Trophoblast cell (in vitro differentiated cells and primary cell): ENCODE measurements at regions not wholly inside any gene's neighbourhood (a gene's known extent, or its start where the extent isn't known, plus 50 kb on each side); places are given as distances from the start of the nearest gene placed in this dataset.

Experiments used
- DNase-seq, 2 donors: peaks; one replicate each; pipeline ENCODE4 v3.0.0-alpha.2; 2016
- H2AFZ ChIP-seq: 2 replicates; pipeline ENCODE4 v1.6.1; 2013; ENCODE audit warnings: low read length, moderate library complexity, mild to moderate bottlenecking; ENCODE audit not compliant: insufficient read depth, poor library complexity
- H2AK5ac ChIP-seq: 2 replicates; pipeline ENCODE4 v1.6.1; 2013; ENCODE audit warnings: mild to moderate bottlenecking, low read length
- H2BK120ac ChIP-seq: 2 replicates; pipeline ENCODE4 v1.6.1; 2013; ENCODE audit warnings: low read length, mild to moderate bottlenecking, moderate library complexity; ENCODE audit not compliant: insufficient read depth, poor library complexity
- H2BK12ac ChIP-seq: 2 replicates; pipeline ENCODE4 v1.6.1; 2013; ENCODE audit warnings: mild to moderate bottlenecking, low read length, moderate library complexity
- H2BK5ac ChIP-seq: 2 replicates; pipeline ENCODE4 v1.6.1; 2013; ENCODE audit warnings: low read length, low read depth, moderate library complexity, mild to moderate bottlenecking; ENCODE audit not compliant: poor library complexity
- H3K14ac ChIP-seq: 2 replicates; pipeline ENCODE4 v1.6.1; 2013; ENCODE audit warnings: mild to moderate bottlenecking, low read length
- H3K18ac ChIP-seq: 2 replicates; pipeline ENCODE4 v1.6.1; 2013; ENCODE audit warnings: mild to moderate bottlenecking, low read length
- H3K23ac ChIP-seq: 2 replicates; pipeline ENCODE4 v1.6.1; 2013; ENCODE audit warnings: low read length
- H3K27ac ChIP-seq: 2 replicates; pipeline ENCODE4 v1.5.1; 2013; ENCODE audit warnings: low read depth, mild to moderate bottlenecking, inconsistent platforms, low read length, moderate library complexity
- H3K27me3 ChIP-seq: 2 replicates; pipeline ENCODE4 v1.6.1; 2013; ENCODE audit warnings: inconsistent platforms, mild to moderate bottlenecking, low read length, moderate library complexity; ENCODE audit not compliant: insufficient read depth
- H3K36me3 ChIP-seq, 2 experiments: 1 replicate in 1 of 2; 2 replicates in 1 of 2; pipeline ENCODE4 v1.6.1; 2013; ENCODE audit warnings: low read length in 2 of 2, mild to moderate bottlenecking in 2 of 2, moderate library complexity in 1 of 2; ENCODE audit not compliant: insufficient read depth in 2 of 2, control insufficient read depth in 1 of 2
- H3K4ac ChIP-seq: 2 replicates; pipeline ENCODE4 v1.6.1; 2013; ENCODE audit warnings: low read depth, mild to moderate bottlenecking, low read length, moderate library complexity
- H3K4me1 ChIP-seq, 2 experiments: 1 replicate in 1 of 2; 2 replicates in 1 of 2; pipeline ENCODE4 v1.6.1; 2013; ENCODE audit warnings: low read length in 2 of 2, mild to moderate bottlenecking in 2 of 2, moderate library complexity in 1 of 2; ENCODE audit not compliant: insufficient read depth in 2 of 2, control insufficient read depth in 1 of 2
- H3K4me2 ChIP-seq: 2 replicates; pipeline ENCODE4 v1.6.1; 2013; ENCODE audit warnings: inconsistent platforms, mild to moderate bottlenecking, low read length, moderate library complexity
- H3K4me3 ChIP-seq: 2 replicates; pipeline ENCODE4 v1.5.1; 2013; ENCODE audit warnings: mild to moderate bottlenecking, low read depth, low read length, inconsistent platforms
- H3K79me1 ChIP-seq: one replicate; pipeline ENCODE4 v1.6.1; 2013; ENCODE audit warnings: low read length
- H3K79me2 ChIP-seq: 2 replicates; pipeline ENCODE4 v1.6.1; 2013; ENCODE audit warnings: low read length, mild to moderate bottlenecking; ENCODE audit not compliant: control insufficient read depth, insufficient read depth, poor library complexity
- H3K9ac ChIP-seq: 2 replicates; pipeline ENCODE4 v1.6.1; 2013; ENCODE audit warnings: mild to moderate bottlenecking, low read length
- H3K9me3 ChIP-seq: 2 replicates; pipeline ENCODE4 v1.6.1; 2013; ENCODE audit warnings: low read depth, mild to moderate bottlenecking, control low read depth, inconsistent platforms, low read length; ENCODE audit not compliant: insufficient read depth
- H4K12ac ChIP-seq: 2 replicates; pipeline ENCODE4 v1.6.1; 2013; ENCODE audit warnings: low read depth, mild to moderate bottlenecking, low read length, moderate library complexity
- H4K8ac ChIP-seq: 2 replicates; pipeline ENCODE4 v1.6.1; 2013; ENCODE audit warnings: low read depth, mild to moderate bottlenecking, low read length, moderate library complexity
- H4K91ac ChIP-seq: one replicate; pipeline ENCODE4 v1.6.1; 2013; ENCODE audit warnings: low read depth, mild to moderate bottlenecking, low read length, moderate library complexity
- WGBS: extraction: QIAGEN DNeasy Blood & Tissue Kit; methylation state at CpG from one replicate; pipeline ENCODE4 v1.1.7; 2013; ENCODE audit warnings: missing lambda C conversion rate; ENCODE audit not compliant: insufficient read length, insufficient coverage; ENCODE audit errors: extremely low coverage; 5-methylcytosine and 5-hydroxymethylcytosine counted together

DNA sequence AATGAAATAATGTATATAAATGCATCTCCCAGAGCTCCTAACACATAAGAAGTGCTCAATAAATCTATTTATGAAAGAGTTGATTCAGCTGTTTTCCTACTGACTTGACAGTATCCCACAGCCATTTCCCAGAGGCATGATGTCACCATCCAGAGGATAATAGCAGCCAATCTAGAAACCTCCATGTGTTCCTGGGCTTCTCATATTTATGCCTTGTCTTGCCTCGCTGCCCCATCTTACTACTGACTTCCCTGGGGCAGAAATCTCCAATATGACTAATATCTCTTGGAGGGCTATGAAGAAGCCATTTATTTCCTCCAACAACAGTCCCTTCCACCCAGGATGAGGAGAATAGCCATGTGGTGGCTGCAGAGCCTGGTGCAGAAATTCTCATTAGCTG is 115.4 kb upstream of the NAV2 start:
- H2BK5ac ChIP-seq, result no peak overlapping the region
- H2AK5ac ChIP-seq, result no peak overlapping the region
- no peak overlapping the region for H4K8ac ChIP-seq
- WGBS, result no CpG with 5 or more reads among the region's 1 CpG
- no peaks in the 10 kb centered on the region for H3K9me3 ChIP-seq
- H3K4ac ChIP-seq, result no peak overlapping the region
- no peak overlapping the region for H3K4me2 ChIP-seq
- no peaks in the 10 kb centered on the region for H3K36me3 ChIP-seq
- H3K14ac ChIP-seq, result no peak overlapping the region
- H2BK12ac ChIP-seq, result no peak overlapping the region
- H3K4me1 ChIP-seq, result peaks cover 4 to 5% of the 10 kb centered on the region in 2 experiments
- no peak overlapping the region for H3K9ac ChIP-seq
- H3K79me1 ChIP-seq, result no peaks in the 10 kb centered on the region
- H3K27me3 ChIP-seq, result no peaks in the 10 kb centered on the region
- no peak overlapping the region for H3K18ac ChIP-seq
- H3K79me2 ChIP-seq, result no peaks in the 10 kb centered on the region
- no peak overlapping the region for H3K27ac ChIP-seq
- no peak overlapping the region for H4K12ac ChIP-seq
- no peak overlapping the region for H2AFZ ChIP-seq
- no peak overlapping the region for H4K91ac ChIP-seq
- no peak overlapping the region for H3K4me3 ChIP-seq
- H3K23ac ChIP-seq, result no peak overlapping the region
- peak; percentile 69 for DNase-seq
- no peak overlapping the region for H2BK120ac ChIP-seq

DNA sequence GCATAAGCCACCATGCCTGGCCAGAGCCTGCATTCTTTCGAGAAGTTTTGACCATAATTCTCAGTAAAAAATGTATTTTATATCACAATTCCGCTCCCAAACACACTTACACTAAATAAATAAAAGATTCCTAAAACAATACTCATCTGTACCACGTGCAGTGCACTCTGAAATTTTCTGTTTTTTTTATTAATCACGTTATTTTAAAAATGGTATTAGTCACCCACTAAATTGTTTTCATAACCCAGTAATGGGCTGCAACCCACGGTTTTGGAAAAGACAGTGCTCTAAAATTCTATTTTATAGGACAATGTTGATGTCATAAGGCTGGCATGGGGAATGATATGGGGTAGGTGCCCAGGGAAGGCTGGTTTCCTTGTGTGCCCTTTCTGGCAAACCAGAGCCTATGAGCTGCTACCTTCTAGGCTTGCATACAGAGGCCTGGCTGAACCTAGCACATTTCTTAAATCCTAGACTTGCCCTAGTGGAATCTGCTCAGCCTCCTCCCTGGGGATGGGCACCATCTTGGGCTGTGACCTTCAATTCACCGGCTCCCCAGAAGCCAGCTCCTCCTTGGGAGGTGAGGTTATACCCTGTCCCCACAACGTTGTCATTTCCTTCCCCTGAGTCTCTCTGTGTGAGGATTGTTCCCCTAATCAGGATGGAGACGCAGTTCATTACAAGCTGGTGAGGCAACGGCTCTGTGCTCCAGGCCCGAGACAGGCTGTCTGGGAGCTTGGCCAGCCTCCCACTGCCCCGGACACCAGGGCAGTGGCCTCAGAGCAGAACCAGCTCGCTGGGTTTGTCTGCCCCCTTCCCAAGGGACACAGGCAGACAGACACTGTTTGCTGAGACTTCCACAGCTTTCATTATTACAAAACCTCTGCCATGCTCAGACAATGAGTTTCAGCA is 116.5 kb upstream of the NAV2 start:
- H4K91ac ChIP-seq, result no peak overlapping the region
- no peak overlapping the region for H2BK5ac ChIP-seq
- H2BK120ac ChIP-seq, result no peak overlapping the region
- peak; percentile 43 to 46 for DNase-seq
- no peak overlapping the region for H3K4me2 ChIP-seq
- no peak overlapping the region for H2AK5ac ChIP-seq
- H3K79me2 ChIP-seq, result no peaks in the 10 kb centered on the region
- no peak overlapping the region for H3K4me3 ChIP-seq
- no peak overlapping the region for H3K9ac ChIP-seq
- 100% methylated on average over 2 of the region's 12 CpGs for WGBS
- no peak overlapping the region for H3K23ac ChIP-seq
- no peaks in the 10 kb centered on the region for H3K79me1 ChIP-seq
- H3K27me3 ChIP-seq, result no peaks in the 10 kb centered on the region
- H3K9me3 ChIP-seq, result no peaks in the 10 kb centered on the region
- H3K27ac ChIP-seq, result no peak overlapping the region
- no peak overlapping the region for H4K8ac ChIP-seq
- H3K4ac ChIP-seq, result no peak overlapping the region
- no peak overlapping the region for H2BK12ac ChIP-seq
- H4K12ac ChIP-seq, result no peak overlapping the region
- no peak overlapping the region for H3K18ac ChIP-seq
- no peak overlapping the region for H2AFZ ChIP-seq
- H3K4me1 ChIP-seq, result peaks cover 4 to 5% of the 10 kb centered on the region in 2 experiments
- H3K36me3 ChIP-seq, result no peaks in the 10 kb centered on the region
- H3K14ac ChIP-seq, result no peak overlapping the region

DNA sequence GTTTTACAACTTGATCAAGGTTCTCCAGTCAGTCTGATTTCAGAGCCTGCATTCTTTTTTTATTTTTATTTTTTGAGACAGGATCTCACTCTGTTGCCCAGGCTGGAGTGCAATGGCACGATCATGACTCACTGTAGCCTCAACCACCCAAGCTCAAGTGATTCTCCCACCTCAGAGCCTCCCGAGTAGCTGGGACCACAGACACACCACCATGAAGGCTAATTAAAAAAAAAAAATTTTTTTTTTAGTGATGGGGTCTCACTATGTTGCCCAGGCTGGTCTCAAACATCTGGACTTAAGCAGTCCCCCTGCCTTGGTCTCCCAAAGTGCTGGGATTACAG is 117.2 kb upstream of the NAV2 start:
- no peak overlapping the region for H4K91ac ChIP-seq
- no peak overlapping the region for H4K8ac ChIP-seq
- H2BK12ac ChIP-seq, result no peak overlapping the region
- no peaks in the 10 kb centered on the region for H3K27me3 ChIP-seq
- H2AK5ac ChIP-seq, result no peak overlapping the region
- H2BK5ac ChIP-seq, result no peak overlapping the region
- H3K4me3 ChIP-seq, result no peak overlapping the region
- no peak overlapping the region for H2BK120ac ChIP-seq
- H3K23ac ChIP-seq, result no peak overlapping the region
- no peak overlapping the region for H3K9ac ChIP-seq
- no peak for DNase-seq
- H3K18ac ChIP-seq, result no peak overlapping the region
- no peak overlapping the region for H3K4me2 ChIP-seq
- no CpG with 5 or more reads among the region's 2 CpGs for WGBS
- H3K9me3 ChIP-seq, result no peaks in the 10 kb centered on the region
- no peak overlapping the region for H2AFZ ChIP-seq
- no peaks in the 10 kb centered on the region for H3K36me3 ChIP-seq
- no peak overlapping the region for H3K27ac ChIP-seq
- H3K4me1 ChIP-seq, result peaks cover 4 to 5% of the 10 kb centered on the region in 2 experiments
- H3K4ac ChIP-seq, result no peak overlapping the region
- no peak overlapping the region for H3K14ac ChIP-seq
- H3K79me1 ChIP-seq, result no peaks in the 10 kb centered on the region
- H3K79me2 ChIP-seq, result no peaks in the 10 kb centered on the region
- no peak overlapping the region for H4K12ac ChIP-seq

DNA sequence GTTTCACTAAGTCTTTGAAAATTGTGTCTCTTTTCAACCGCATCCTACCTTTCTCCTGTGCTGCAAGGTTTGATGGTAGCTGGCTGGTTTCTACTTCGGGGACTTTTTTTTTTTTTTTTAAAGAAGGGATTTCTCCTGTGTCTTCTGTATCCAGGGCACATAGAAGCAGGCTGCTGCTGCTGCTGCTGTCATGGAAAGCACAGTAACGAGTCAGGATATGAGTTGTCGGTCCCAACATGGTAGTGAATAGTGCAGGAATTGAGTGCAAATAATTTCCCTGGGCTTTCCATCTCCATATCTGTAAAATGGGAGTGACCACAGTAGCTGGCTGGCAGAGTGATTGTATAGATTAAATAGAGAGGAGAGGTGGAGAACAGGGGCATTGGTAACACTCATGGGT is 118.3 kb upstream of the NAV2 start:
- no peak overlapping the region for H3K27ac ChIP-seq
- H3K18ac ChIP-seq, result no peak overlapping the region
- H3K4me2 ChIP-seq, result no peak overlapping the region
- H2BK12ac ChIP-seq, result no peak overlapping the region
- H3K36me3 ChIP-seq, result no peaks in the 10 kb centered on the region
- no peak overlapping the region for H4K8ac ChIP-seq
- peaks cover 4 to 5% of the 10 kb centered on the region in 2 experiments for H3K4me1 ChIP-seq
- H3K14ac ChIP-seq, result no peak overlapping the region
- no peak overlapping the region for H2BK5ac ChIP-seq
- H4K12ac ChIP-seq, result no peak overlapping the region
- H3K23ac ChIP-seq, result no peak overlapping the region
- H3K9ac ChIP-seq, result no peak overlapping the region
- H3K27me3 ChIP-seq, result no peaks in the 10 kb centered on the region
- no peak overlapping the region for H3K4me3 ChIP-seq
- no peak overlapping the region for H2BK120ac ChIP-seq
- peaks cover 2% of the 10 kb centered on the region for H3K9me3 ChIP-seq
- no peak overlapping the region for H2AK5ac ChIP-seq
- H3K79me1 ChIP-seq, result no peaks in the 10 kb centered on the region
- H4K91ac ChIP-seq, result no peak overlapping the region
- no peak for DNase-seq
- WGBS, result no CpG with 5 or more reads among the region's 4 CpGs
- H3K79me2 ChIP-seq, result no peaks in the 10 kb centered on the region
- H2AFZ ChIP-seq, result no peak overlapping the region
- H3K4ac ChIP-seq, result no peak overlapping the region
